Left ventricle myocardium inferior (tissue), 1 donor: ENCODE measurements at regions not wholly inside any gene's neighbourhood (a gene's known extent, or its start where the extent isn't known, plus 50 kb on each side); places are given as distances from the start of the nearest gene placed in this dataset.

Source experiments
- DNase-seq: peaks from one replicate; pipeline ENCODE4 v3.0.0-alpha.2; 2020
- H3K27ac ChIP-seq: fragments of 200-600 bp; replicated peaks from 2 replicates; pipeline ENCODE4 v1.8.0; 2021
- H3K27me3 ChIP-seq: fragments of 200-600 bp; 2 replicates; pipeline ENCODE4 v1.8.0; 2021; ENCODE audit warnings: low read depth
- H3K36me3 ChIP-seq: fragments of 200-600 bp; 2 replicates; pipeline ENCODE4 v1.8.0; 2021
- H3K4me1 ChIP-seq: fragments of 200-600 bp; 2 replicates; pipeline ENCODE4 v1.8.0; 2021
- H3K4me3 ChIP-seq: fragments of 200-600 bp; 2 replicates; pipeline ENCODE4 v1.8.0; 2021; ENCODE audit warnings: mild to moderate bottlenecking, moderate library complexity
- H3K9me3 ChIP-seq: fragments of 200-600 bp; replicated peaks from 2 replicates; pipeline ENCODE4 v1.8.0; 2021
- intact Hi-C: fragments of 100-400 bp; cut with micrococcal nuclease; formaldehyde crosslinking; loops from one replicate; pipeline ENCODE4 v1.11.0; 2022
- TF ChIP-seq, protein P1 (sequence below): fragments of 200-600 bp; IDR thresholded peaks from 2 replicates; pipeline ENCODE4 v1.8.0; 2021; ENCODE audit warnings: antibody characterized with exemption, mild to moderate bottlenecking, borderline replicate concordance
- donor health status: DM: no; HTN: yes; CAD: no; lungs with severe emphysema.

- Histone ChIP-seq H3K4me3 (no peak overlapping the region), H3K27ac (no peak overlapping the region), H3K27me3 (no peaks in the 10 kb centered on the region), H3K9me3 (peaks cover 28% of the 10 kb centered on the region), H3K4me1 (no peaks in the 10 kb centered on the region), H3K36me3 (no peaks in the 10 kb centered on the region)
- intact Hi-C loops, result no loop called here
- no peak for DNase-seq
- TF ChIP-seq, protein P1, sequence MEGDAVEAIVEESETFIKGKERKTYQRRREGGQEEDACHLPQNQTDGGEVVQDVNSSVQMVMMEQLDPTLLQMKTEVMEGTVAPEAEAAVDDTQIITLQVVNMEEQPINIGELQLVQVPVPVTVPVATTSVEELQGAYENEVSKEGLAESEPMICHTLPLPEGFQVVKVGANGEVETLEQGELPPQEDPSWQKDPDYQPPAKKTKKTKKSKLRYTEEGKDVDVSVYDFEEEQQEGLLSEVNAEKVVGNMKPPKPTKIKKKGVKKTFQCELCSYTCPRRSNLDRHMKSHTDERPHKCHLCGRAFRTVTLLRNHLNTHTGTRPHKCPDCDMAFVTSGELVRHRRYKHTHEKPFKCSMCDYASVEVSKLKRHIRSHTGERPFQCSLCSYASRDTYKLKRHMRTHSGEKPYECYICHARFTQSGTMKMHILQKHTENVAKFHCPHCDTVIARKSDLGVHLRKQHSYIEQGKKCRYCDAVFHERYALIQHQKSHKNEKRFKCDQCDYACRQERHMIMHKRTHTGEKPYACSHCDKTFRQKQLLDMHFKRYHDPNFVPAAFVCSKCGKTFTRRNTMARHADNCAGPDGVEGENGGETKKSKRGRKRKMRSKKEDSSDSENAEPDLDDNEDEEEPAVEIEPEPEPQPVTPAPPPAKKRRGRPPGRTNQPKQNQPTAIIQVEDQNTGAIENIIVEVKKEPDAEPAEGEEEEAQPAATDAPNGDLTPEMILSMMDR, result no peak
These were observed 94.7 kb upstream of the PRR20A start for GRCh38 chr13:57045826-57046546.

DNA sequence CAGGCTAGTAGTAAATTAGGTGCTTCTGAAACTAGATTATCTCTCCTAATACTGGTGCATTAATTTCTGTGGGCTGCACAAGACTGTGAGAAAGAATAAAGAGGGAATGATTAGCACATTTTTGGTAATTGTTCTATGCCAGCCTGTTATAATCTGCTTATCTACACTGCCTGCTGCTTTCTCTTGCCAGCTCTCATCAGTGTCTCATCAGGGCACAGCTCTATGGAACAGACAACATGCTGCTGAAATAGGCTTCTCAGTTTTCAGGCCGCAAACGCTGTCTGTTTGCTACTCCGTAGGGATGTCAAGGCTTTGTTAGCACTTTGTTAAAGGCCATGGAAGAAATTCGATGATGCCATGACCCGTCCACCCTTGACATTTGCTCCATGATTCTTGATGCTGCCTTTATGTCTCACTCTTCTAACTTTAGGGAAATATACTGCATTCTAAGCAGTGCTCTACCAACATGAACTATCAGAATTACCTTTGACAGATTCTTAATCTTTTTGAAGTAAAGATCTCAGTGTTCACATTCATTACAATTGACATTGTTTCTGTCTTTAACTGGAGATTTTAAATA, 84.0 kb upstream of the PRR20A start:
- Histone ChIP-seq H3K4me3 (no peak overlapping the region), H3K4me1 (no peaks in the 10 kb centered on the region), H3K27me3 (no peaks in the 10 kb centered on the region), H3K36me3 (no peaks in the 10 kb centered on the region), H3K27ac (no peak overlapping the region), H3K9me3 (peaks cover 4% of the 10 kb centered on the region)
- no peak for DNase-seq
- TF ChIP-seq, protein P1, result no peak
- intact Hi-C loops, result no loop called here

GRCh38 chr13:57063007-57063406, 77.7 kb upstream of the PRR20A start:
- no peak overlapping the region for H3K4me3 ChIP-seq
- no peak for DNase-seq
- no peak overlapping the region for H3K27ac ChIP-seq
- intact Hi-C loops, result no loop called here
- H3K27me3 ChIP-seq, result no peaks in the 10 kb centered on the region
- TF ChIP-seq, protein P1, result no peak
- H3K9me3 ChIP-seq, result no peaks in the 10 kb centered on the region
- H3K36me3 ChIP-seq, result no peaks in the 10 kb centered on the region
- no peaks in the 10 kb centered on the region for H3K4me1 ChIP-seq

- H3K4me1 ChIP-seq, result no peaks in the 10 kb centered on the region
- TF ChIP-seq, protein P1, result no peak
- H3K27me3 ChIP-seq, result no peaks in the 10 kb centered on the region
- DNase-seq, result no peak
- H3K4me3 ChIP-seq, result no peak overlapping the region
- no peak overlapping the region for H3K27ac ChIP-seq
- no peaks in the 10 kb centered on the region for H3K9me3 ChIP-seq
- intact Hi-C loops, result no loop called here
- no peaks in the 10 kb centered on the region for H3K36me3 ChIP-seq
These were observed 66.7 kb upstream of the PRR20A start for GRCh38 chr13:57073983-57074382.

GRCh38 chr13:57075588-57075987, 65.1 kb upstream of the PRR20A start:
- TF ChIP-seq, protein P1, result no peak
- no peaks in the 10 kb centered on the region for H3K4me1 ChIP-seq
- H3K36me3 ChIP-seq, result no peaks in the 10 kb centered on the region

More at GRCh38 chr13:57075588-57075987, 65.1 kb upstream of the PRR20A start:
- H3K27me3 ChIP-seq, result no peaks in the 10 kb centered on the region
- no peak for DNase-seq
- peaks cover 1% of the 10 kb centered on the region for H3K9me3 ChIP-seq
- H3K4me3 ChIP-seq, result no peak overlapping the region
- H3K27ac ChIP-seq, result no peak overlapping the region
- intact Hi-C loops, result no loop called here
